ENCODE measurements at regions not wholly inside any gene's neighbourhood (a gene's known extent, or its start where the extent isn't known, plus 50 kb on each side); places are given as distances from the start of the nearest gene placed in this dataset.

DNA sequence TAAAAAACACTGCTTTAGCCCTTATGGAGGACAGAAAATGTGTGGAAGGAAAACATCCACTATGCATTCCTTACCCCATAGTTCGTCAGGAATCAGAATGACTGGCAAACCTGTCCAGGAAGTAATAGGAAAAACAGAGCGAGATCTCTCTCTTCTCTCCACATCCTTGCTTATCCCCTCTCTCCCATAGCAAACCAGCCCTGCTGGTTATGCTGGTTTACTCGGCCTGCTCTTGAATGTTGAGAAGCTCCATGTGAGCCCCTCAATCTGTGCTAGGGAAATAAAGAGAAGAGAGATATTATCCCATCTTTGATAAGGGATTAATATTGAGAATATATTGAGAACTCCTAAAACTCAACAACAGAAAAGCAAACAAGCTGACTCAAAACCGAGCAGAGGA lies 402.8 kb upstream of the RBFOX1 start:
- DNase-seq (ENCODE audit: low read depth, low spot score) = no peak
- Mint-ChIP-seq H3K36me3 (ENCODE audit: low read depth) (no peaks in the 10 kb centered on the region), H3K27ac (ENCODE audit: unreplicated experiment) (no peak overlapping the region), H3K27me3 (ENCODE audit: low read depth) (peaks cover 11% of the 10 kb centered on the region), H3K9me3 (no peaks in the 10 kb centered on the region), H3K4me3 (no peak overlapping the region), H3K4me1 (peaks cover 13% of the 10 kb centered on the region)
- TF ChIP-seq, protein P1, sequence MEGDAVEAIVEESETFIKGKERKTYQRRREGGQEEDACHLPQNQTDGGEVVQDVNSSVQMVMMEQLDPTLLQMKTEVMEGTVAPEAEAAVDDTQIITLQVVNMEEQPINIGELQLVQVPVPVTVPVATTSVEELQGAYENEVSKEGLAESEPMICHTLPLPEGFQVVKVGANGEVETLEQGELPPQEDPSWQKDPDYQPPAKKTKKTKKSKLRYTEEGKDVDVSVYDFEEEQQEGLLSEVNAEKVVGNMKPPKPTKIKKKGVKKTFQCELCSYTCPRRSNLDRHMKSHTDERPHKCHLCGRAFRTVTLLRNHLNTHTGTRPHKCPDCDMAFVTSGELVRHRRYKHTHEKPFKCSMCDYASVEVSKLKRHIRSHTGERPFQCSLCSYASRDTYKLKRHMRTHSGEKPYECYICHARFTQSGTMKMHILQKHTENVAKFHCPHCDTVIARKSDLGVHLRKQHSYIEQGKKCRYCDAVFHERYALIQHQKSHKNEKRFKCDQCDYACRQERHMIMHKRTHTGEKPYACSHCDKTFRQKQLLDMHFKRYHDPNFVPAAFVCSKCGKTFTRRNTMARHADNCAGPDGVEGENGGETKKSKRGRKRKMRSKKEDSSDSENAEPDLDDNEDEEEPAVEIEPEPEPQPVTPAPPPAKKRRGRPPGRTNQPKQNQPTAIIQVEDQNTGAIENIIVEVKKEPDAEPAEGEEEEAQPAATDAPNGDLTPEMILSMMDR (conservative IDR thresholded peaks at IDR 0.05) = no peak

DNA sequence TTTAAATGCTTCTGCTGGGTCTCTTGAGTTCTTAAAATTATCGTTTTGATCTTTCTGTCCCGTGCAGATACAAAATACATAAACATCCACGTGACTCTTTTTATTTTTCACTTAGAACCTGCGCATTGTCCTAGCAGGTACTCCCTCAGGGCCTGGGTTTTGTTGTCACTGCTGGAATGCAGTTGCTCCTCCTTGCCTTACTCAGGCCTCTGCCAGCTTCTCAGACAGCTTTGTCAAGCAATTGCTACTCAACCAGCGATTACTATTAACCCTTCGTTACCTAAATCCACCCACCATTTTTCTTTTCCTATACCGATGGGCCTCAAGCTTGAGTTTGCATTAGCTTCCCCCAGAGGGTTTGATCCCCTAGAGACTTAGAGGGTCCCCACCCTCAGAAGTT lies 405.9 kb upstream of the RBFOX1 start:
- Mint-ChIP-seq H3K36me3 (ENCODE audit: low read depth) (no peaks in the 10 kb centered on the region), H3K27ac (ENCODE audit: unreplicated experiment) (no peak overlapping the region)

DNA sequence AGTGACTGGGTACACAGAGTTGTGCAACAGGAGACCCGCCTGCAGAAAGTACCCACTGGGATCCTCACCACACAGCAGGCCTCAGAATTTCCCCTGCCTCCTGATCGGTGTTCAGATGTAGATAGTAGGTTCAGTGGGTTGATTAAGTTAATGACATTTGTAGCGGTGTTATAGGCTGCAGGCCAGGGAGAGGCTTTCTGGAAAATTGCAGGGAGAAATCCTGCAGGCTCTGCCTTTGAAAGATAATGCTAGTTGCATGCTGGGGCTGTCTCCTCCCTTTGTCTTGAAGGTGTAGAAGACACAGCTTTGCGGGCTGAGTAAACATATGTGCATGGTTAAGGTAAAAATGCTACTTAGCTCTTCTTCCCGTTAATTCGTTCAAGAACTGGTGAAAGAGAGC lies 406.3 kb upstream of the RBFOX1 start:
- H3K27me3 Mint-ChIP-seq (ENCODE audit: low read depth) = peaks cover 14% of the 10 kb centered on the region
- DNase-seq (ENCODE audit: low read depth, low spot score) = no peak
- no peaks in the 10 kb centered on the region for H3K36me3 Mint-ChIP-seq (ENCODE audit: low read depth)
- no peaks in the 10 kb centered on the region for H3K9me3 Mint-ChIP-seq
- TF ChIP-seq, protein P1 (conservative IDR thresholded peaks at IDR 0.05) = no peak
- H3K4me1 Mint-ChIP-seq = peaks cover 13% of the 10 kb centered on the region
- no peak overlapping the region for H3K4me3 Mint-ChIP-seq
- H3K27ac Mint-ChIP-seq (ENCODE audit: unreplicated experiment) = no peak overlapping the region

More for the DNA sequence above, 405.9 kb upstream of the RBFOX1 start:
- H3K4me1 Mint-ChIP-seq = peaks cover 13% of the 10 kb centered on the region
- TF ChIP-seq, protein P1 (conservative IDR thresholded peaks at IDR 0.05) = no peak
- H3K9me3 Mint-ChIP-seq = no peaks in the 10 kb centered on the region
- H3K4me3 Mint-ChIP-seq = no peak overlapping the region
- no peak for DNase-seq (ENCODE audit: low read depth, low spot score)
- peaks cover 14% of the 10 kb centered on the region for H3K27me3 Mint-ChIP-seq (ENCODE audit: low read depth)

DNA sequence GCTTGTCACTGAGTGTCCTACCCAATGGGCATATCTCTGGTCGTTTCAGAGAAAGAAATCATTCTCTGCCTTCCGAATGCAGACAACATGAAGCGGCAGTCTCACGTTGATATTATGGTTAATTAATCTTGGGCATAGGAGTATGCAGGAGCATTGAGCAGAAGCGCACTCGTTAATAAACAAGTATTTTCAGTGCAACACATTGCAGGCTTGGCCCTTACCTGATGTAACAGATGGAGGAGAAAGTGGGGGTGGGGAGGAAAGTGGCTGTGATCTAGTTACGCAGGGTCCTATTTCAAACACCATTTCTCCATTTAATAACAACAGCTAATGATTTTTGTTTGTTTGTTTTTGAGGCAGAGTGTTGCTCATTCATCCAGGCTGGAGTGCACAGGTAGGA lies 414.0 kb upstream of the RBFOX1 start:
- no peaks in the 10 kb centered on the region for H3K4me1 Mint-ChIP-seq
- no peak for DNase-seq (ENCODE audit: low read depth, low spot score)
- no peak overlapping the region for H3K27ac Mint-ChIP-seq (ENCODE audit: unreplicated experiment)
- no peaks in the 10 kb centered on the region for H3K36me3 Mint-ChIP-seq (ENCODE audit: low read depth)
- TF ChIP-seq, protein P1 (conservative IDR thresholded peaks at IDR 0.05) = no peak
- H3K27me3 Mint-ChIP-seq (ENCODE audit: low read depth) = peaks cover 2% of the 10 kb centered on the region
- H3K9me3 Mint-ChIP-seq = no peaks in the 10 kb centered on the region
- H3K4me3 Mint-ChIP-seq = no peak overlapping the region

DNA sequence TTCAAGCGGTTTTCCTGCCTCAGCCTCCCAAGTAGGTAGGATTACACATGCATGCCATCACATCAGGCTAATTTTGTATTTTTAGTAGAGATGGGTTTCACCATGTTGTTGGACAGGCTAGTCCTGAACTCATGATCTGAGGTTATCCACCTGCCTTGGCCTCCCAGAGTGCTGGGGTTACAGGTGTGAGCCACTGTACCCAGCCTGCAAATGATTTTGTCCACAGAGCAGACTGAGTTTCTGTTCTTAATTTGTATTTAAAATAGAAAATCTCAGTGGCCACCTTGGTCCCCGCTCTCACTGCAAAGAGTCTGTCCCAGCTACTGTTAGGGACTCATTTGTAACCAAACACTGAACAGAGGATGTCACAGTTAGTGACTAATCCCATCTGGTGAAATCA lies 415.7 kb upstream of the RBFOX1 start:
- no peaks in the 10 kb centered on the region for H3K4me1 Mint-ChIP-seq
- H3K4me3 Mint-ChIP-seq = no peak overlapping the region
- no peaks in the 10 kb centered on the region for H3K36me3 Mint-ChIP-seq (ENCODE audit: low read depth)
- H3K9me3 Mint-ChIP-seq = no peaks in the 10 kb centered on the region
- no peaks in the 10 kb centered on the region for H3K27me3 Mint-ChIP-seq (ENCODE audit: low read depth)
- no peak for DNase-seq (ENCODE audit: low read depth, low spot score)
- TF ChIP-seq, protein P1 (conservative IDR thresholded peaks at IDR 0.05) = no peak
- no peak overlapping the region for H3K27ac Mint-ChIP-seq (ENCODE audit: unreplicated experiment)

DNA sequence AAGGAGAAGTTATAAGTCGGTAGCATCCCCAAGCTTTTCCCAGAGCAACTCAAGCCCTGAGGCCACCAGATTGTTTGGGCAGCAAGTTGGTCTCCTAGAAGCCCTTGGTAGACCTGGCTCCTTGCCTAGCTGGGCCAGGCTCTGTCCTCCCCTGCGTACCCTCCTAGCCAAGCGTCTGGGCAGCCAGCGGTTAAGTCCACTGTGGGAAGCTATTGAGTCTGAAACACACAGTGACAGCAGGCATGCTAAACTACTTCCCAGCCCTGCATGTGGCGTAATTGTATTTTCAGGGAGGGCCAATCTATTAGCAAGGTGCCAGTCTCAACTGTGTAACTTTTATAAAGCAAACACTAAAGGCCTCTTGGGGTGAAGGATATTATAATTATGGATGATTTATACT lies 419.1 kb upstream of the RBFOX1 start:
- no peaks in the 10 kb centered on the region for H3K9me3 Mint-ChIP-seq
- no peaks in the 10 kb centered on the region for H3K4me1 Mint-ChIP-seq
- DNase-seq (ENCODE audit: low read depth, low spot score) = no peak
- H3K27ac Mint-ChIP-seq (ENCODE audit: unreplicated experiment) = no peak overlapping the region
- TF ChIP-seq, protein P1 (conservative IDR thresholded peaks at IDR 0.05) = no peak
- no peak overlapping the region for H3K4me3 Mint-ChIP-seq
- H3K36me3 Mint-ChIP-seq (ENCODE audit: low read depth) = no peaks in the 10 kb centered on the region
- H3K27me3 Mint-ChIP-seq (ENCODE audit: low read depth) = peaks cover 8% of the 10 kb centered on the region
